Prostate gland (tissue), 2 donors: ENCODE measurements at regions not wholly inside any gene's neighbourhood (a gene's known extent, or its start where the extent isn't known, plus 50 kb on each side); places are given as distances from the start of the nearest gene placed in this dataset.

ENCODE experiments used
- DNase-seq: peaks from one replicate; pipeline ENCODE4 v3.0.0-alpha.2; 2019; ENCODE audit warnings: low spot score
- H3K27ac ChIP-seq, 2 donors: fragments of 200-600 bp; sonication (generic); 2 replicates each; pipeline ENCODE4 v1.5.1; 2017 to 2019
- H3K27me3 ChIP-seq: fragments of 200-600 bp; sonication (generic); replicated peaks from 2 replicates; pipeline ENCODE4 v1.5.1; 2019; ENCODE audit not compliant: insufficient read depth
- H3K36me3 ChIP-seq, 2 donors: fragments of 200-600 bp; sonication (generic); 1 replicate in 1 of 2; 2 replicates in 1 of 2; pipeline versions ENCODE4 v1.5.1 to v1.8.1; 2017 to 2019
- H3K4me1 ChIP-seq: fragments of 200-600 bp; sonication (generic); replicated peaks from 2 replicates; pipeline ENCODE4 v1.5.1; 2019
- H3K4me3 ChIP-seq, 2 donors: fragments of 200-600 bp; sonication (generic); 2 replicates each; pipeline ENCODE4 v1.5.1; 2017 to 2019
- H3K9me3 ChIP-seq: fragments of 200-600 bp; sonication (generic); 2 replicates; pipeline ENCODE4 v1.5.1; 2017
- POLR2A ChIP-seq: fragments of 450-650 bp; IDR thresholded peaks from one replicate; pipeline ENCODE4 v1.6.1; 2016; ENCODE audit warnings: antibody characterized with exemption, mild to moderate bottlenecking
- POLR2AphosphoS5 ChIP-seq: sonication (generic); formaldehyde crosslinking; IDR thresholded peaks from one replicate; pipeline ENCODE4 v1.6.1; 2017; ENCODE audit warnings: antibody characterized with exemption
- WGBS: methylation state at CpG from one replicate; pipeline ENCODE4 v1.1.5; 2018; 5-methylcytosine and 5-hydroxymethylcytosine counted together
- intact Hi-C: fragments of 100-400 bp; cut with DNase I; formaldehyde crosslinking; loops from one replicate; pipeline ENCODE4 v1.14.2; 2022
- TF ChIP-seq, protein P1 (sequence below), 4 experiments: fragments of 200-600 bp in 2 of 4; fragments of 450-650 bp in 2 of 4; sonication (generic) in 2 of 4; IDR thresholded peaks; 1 replicate in 3 of 4; 2 replicates in 1 of 4; pipeline ENCODE4 v1.5.1; 2016 to 2019; ENCODE audit warnings: antibody characterized with exemption in 4 of 4, mild to moderate bottlenecking in 2 of 4, moderate library complexity in 2 of 4

DNA sequence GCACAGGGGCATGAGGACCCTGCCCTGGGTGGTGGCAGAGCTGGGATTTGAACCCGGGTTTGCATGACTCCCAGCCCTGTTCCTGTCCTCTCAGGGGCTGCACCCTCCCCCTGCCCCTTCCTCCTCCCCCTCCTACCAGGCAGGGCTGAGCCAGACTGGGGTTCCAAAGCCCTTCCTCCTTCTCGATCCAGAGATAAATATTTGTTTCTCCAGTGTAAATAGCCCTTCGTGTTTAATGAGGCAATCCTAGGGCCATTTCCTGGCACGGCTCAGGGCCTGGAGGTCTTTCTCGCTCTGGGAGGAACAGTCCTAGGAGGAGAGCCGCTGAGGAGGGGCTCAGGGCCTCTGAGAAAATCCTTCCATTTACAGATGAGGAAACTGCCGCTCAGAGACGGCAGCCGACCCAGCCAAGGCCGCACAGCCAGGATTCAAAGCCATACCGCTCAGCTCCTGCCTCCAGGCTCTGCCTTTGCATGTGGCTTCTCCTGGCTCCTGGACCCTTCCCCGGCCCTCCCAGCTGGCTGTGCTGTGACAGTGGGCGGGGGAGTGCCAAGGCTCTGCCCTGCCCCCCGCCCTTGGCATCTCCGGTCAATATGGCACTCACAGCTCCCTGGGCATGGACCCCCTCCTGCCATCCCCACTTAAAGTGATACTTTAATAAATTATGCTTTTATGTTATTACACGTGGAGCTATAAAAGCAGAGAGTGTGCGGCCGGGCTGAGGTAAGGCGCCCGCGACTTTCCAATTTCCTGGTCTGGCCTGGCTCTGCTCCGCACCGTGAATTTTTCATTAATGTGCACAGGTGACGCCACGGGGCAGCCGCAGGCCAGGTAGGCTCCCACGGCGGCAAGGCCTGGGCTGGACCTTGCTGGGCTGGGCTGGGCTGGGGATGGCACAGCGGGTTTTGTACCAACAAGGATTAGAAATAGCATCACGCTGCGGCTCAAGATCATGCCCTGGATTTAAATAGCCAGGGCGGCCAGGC lies 114.7 kb upstream of the WNT4 start:
- Histone ChIP-seq H3K9me3 (no peaks in the 10 kb centered on the region), H3K27ac (peak overlapping the region; percentile 75 to 82), H3K4me1 (peaks cover 19% of the 10 kb centered on the region), H3K36me3 (no peaks in the 10 kb centered on the region), H3K27me3 (no peaks in the 10 kb centered on the region), H3K4me3 (no peak overlapping the region)
- TF ChIP-seq, protein P1, sequence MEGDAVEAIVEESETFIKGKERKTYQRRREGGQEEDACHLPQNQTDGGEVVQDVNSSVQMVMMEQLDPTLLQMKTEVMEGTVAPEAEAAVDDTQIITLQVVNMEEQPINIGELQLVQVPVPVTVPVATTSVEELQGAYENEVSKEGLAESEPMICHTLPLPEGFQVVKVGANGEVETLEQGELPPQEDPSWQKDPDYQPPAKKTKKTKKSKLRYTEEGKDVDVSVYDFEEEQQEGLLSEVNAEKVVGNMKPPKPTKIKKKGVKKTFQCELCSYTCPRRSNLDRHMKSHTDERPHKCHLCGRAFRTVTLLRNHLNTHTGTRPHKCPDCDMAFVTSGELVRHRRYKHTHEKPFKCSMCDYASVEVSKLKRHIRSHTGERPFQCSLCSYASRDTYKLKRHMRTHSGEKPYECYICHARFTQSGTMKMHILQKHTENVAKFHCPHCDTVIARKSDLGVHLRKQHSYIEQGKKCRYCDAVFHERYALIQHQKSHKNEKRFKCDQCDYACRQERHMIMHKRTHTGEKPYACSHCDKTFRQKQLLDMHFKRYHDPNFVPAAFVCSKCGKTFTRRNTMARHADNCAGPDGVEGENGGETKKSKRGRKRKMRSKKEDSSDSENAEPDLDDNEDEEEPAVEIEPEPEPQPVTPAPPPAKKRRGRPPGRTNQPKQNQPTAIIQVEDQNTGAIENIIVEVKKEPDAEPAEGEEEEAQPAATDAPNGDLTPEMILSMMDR (IDR thresholded peaks at IDR 0.05) = no peak
- TF ChIP-seq POLR2AphosphoS5 = peak; percentile 82
- DNase-seq = peak; percentile 71
- intact Hi-C loops = no loop called here
- WGBS = 48% methylated on average over 32 of the region's 32 CpGs

DNA sequence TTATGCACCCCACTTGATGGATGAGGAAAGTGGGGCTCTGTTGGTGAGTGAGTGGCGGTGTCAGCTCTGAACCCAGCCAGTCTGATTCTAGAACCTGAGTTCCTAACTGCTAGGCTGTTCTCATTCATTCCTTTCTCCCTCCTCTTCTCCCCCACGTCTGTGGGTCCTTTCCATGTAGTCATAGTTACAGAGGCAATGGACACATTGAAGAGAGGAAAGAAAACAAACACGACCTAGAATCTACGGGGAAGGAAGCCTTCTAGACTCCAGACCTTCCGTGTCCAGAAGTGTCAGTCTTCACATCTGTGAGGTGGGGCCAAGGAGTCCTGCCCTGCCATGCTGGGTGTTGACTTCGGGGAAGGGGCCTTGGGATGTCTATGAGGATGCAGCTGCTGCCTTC lies 115.8 kb upstream of the WNT4 start:
- no peaks in the 10 kb centered on the region for H3K27me3 ChIP-seq
- intact Hi-C loops = no loop called here

DNA sequence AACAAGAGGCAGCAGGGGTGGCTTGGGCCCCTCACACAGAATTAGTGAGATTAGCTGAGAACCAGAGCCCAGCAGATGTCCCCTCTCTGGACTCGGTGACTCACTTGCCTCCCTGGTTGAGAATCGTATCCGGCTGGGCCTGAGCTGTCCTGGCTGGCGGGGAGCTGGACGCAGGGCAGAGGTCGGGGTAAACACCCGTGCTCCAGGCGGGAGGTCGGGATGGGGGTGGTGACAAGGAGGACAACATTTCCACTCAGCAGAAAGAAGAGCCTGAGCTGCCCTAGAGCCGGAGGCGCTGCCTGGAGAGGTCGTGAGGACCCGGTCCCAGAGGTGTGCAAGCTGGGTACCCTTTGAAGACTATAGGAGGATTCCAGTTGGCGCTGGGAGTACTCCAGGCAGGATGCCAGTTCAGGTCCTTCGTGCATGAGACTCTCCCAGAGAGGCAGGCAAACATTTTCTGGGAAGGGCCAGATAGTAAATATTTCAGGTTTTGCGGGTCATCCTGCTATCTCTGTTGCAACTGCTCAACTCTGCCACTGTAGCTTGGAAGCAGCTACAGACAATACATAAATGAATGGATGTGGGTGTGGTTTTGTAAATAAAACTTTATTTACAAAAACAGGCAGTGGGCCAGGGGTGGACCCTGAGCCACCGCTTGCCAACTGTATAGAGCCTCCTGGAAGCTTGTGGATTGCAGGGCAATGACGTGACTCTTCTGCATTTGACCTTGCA lies 116.8 kb upstream of the WNT4 start:
- H3K36me3 ChIP-seq = no peaks in the 10 kb centered on the region
- H3K4me3 ChIP-seq = no peak overlapping the region
- H3K9me3 ChIP-seq = no peaks in the 10 kb centered on the region
- H3K27me3 ChIP-seq = no peaks in the 10 kb centered on the region
- H3K27ac ChIP-seq = peak overlapping the region in 1 of 2 donors; percentile 50
- WGBS = 51% methylated on average over 18 of the region's 18 CpGs
- TF ChIP-seq, protein P1 (IDR thresholded peaks at IDR 0.05) = no peak
- TF ChIP-seq POLR2A (no peak), POLR2AphosphoS5 (peak; percentile 84)
- intact Hi-C loops = no loop called here
- peaks cover 17% of the 10 kb centered on the region for H3K4me1 ChIP-seq
- peak; percentile 81 for DNase-seq

More for the DNA sequence above, 115.8 kb upstream of the WNT4 start:
- WGBS = 70% methylated on average over 6 of the region's 6 CpGs
- peak overlapping the region; percentile 16 to 82 for H3K27ac ChIP-seq
- H3K36me3 ChIP-seq = no peaks in the 10 kb centered on the region
- H3K9me3 ChIP-seq = no peaks in the 10 kb centered on the region
- DNase-seq = no peak
- no peak overlapping the region for H3K4me3 ChIP-seq
- TF ChIP-seq, protein P1 (IDR thresholded peaks at IDR 0.05) = no peak
- TF ChIP-seq POLR2AphosphoS5 (no peak), POLR2A (no peak)
- H3K4me1 ChIP-seq = peaks cover 19% of the 10 kb centered on the region

DNA sequence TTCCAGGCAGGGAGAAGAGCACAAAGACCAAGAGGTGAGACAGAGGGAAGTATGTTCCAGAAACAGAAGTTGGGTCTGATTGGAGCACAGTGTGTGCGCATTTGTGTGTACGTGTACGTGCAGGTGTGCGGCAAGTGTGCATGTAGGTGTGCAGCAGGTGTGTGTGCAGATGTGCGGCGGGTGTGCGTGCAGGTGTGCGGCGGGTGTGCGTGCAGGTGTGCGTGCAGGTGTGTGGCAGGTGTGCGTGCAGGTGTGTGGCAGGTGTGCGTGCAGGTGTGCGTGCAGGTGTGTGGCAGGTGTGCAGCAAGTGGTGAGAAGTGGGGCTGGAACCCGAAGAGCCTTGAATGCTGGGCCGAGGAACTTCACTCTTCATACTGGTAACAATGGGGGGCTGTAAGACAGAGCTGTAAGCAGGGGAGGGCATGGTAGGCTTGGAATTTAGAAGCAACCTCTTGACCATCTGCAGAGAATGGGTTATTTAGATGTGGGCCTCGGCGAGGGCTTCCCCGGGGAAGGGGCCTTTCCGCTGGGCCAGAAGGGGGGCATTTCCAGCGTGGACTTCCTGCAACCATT lies 118.0 kb upstream of the WNT4 start:
- H3K27me3 ChIP-seq = no peaks in the 10 kb centered on the region

More for the DNA sequence above, 118.0 kb upstream of the WNT4 start:
- Histone ChIP-seq H3K4me1 (peaks cover 17% of the 10 kb centered on the region), H3K4me3 (no peak overlapping the region), H3K9me3 (no peaks in the 10 kb centered on the region), H3K27ac (no peak overlapping the region), H3K36me3 (no peaks in the 10 kb centered on the region)
- DNase-seq = no peak
- intact Hi-C loops = no loop called here
- TF ChIP-seq POLR2A (no peak), POLR2AphosphoS5 (no peak)
- TF ChIP-seq, protein P1 (IDR thresholded peaks at IDR 0.05) = no peak
- 92% methylated on average over 21 of the region's 21 CpGs for WGBS
